ENCODE measurements at regions not wholly inside any gene's neighbourhood (a gene's known extent, or its start where the extent isn't known, plus 50 kb on each side); places are given as distances from the start of the nearest gene placed in this dataset.
"Not testable (repeated sequence)": the region's sequence is repeated elsewhere in the genome, so short reads cannot be mapped to it uniquely, and the experiment has no call there.

DNA sequence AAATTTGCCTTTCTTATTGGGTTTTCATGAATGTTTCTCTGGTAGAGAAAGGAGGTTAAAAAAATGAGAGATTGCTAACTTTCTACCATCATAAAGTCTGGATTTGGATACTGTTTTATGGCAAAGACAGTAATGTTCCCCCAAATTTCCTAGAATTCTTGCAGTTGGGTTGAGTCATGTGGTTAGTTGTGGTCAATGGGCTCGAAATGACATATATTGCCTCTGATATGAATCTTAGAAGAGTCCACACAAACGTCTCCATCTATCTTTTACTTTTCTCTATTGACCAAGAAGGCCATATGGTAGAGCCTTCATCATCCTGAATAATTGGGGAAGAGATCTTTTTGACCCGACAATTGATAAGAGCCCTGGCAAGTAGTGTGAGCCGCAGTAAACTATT lies 119.5 kb upstream of the PMCH start:
- peaks cover 1% of the 10 kb centered on the region for H3K27me3 Mint-ChIP-seq (ENCODE audit: insufficient read depth)
- H3K4me3 Mint-ChIP-seq = no peak overlapping the region
- no peak for DNase-seq
- peaks cover 5% of the 10 kb centered on the region; the same call in 1 of the 2 replicates for H3K4me1 Mint-ChIP-seq (ENCODE audit: low read depth)
- TF ChIP-seq, protein P1, sequence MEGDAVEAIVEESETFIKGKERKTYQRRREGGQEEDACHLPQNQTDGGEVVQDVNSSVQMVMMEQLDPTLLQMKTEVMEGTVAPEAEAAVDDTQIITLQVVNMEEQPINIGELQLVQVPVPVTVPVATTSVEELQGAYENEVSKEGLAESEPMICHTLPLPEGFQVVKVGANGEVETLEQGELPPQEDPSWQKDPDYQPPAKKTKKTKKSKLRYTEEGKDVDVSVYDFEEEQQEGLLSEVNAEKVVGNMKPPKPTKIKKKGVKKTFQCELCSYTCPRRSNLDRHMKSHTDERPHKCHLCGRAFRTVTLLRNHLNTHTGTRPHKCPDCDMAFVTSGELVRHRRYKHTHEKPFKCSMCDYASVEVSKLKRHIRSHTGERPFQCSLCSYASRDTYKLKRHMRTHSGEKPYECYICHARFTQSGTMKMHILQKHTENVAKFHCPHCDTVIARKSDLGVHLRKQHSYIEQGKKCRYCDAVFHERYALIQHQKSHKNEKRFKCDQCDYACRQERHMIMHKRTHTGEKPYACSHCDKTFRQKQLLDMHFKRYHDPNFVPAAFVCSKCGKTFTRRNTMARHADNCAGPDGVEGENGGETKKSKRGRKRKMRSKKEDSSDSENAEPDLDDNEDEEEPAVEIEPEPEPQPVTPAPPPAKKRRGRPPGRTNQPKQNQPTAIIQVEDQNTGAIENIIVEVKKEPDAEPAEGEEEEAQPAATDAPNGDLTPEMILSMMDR (IDR thresholded peaks at IDR 0.05) = no peak
- no peaks in the 10 kb centered on the region for H3K36me3 Mint-ChIP-seq (ENCODE audit: low read depth)
- H3K27ac Mint-ChIP-seq = no peak overlapping the region
- no peaks in the 10 kb centered on the region for H3K9me3 Mint-ChIP-seq

DNA sequence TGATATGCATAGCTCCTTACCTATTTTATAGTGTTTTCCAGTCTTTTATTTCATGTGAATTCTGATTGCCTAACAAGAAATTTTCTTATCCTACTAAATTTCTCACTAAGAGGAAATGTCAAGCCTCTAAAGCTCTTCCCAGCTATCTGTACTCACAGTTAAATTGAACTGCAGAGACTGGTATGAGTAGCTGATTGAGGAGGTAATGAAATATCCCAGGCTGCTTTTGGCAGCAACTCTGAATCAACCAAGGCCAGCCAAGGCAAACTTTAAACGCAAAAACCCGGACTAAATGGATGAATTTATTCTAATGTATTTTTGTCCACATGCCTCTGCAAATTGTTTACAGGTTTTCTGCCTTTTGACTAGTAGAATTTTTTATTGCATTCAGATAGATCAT lies 119.1 kb upstream of the PMCH start:
- peaks cover 1% of the 10 kb centered on the region for H3K27me3 Mint-ChIP-seq (ENCODE audit: insufficient read depth)
- TF ChIP-seq, protein P1 (IDR thresholded peaks at IDR 0.05) = no peak
- DNase-seq = no peak
- no peak overlapping the region for H3K4me3 Mint-ChIP-seq
- no peaks in the 10 kb centered on the region for H3K36me3 Mint-ChIP-seq (ENCODE audit: low read depth)
- H3K27ac Mint-ChIP-seq = no peak overlapping the region
- no peaks in the 10 kb centered on the region for H3K9me3 Mint-ChIP-seq
- peaks cover 5% of the 10 kb centered on the region; the same call in 1 of the 2 replicates for H3K4me1 Mint-ChIP-seq (ENCODE audit: low read depth)

DNA sequence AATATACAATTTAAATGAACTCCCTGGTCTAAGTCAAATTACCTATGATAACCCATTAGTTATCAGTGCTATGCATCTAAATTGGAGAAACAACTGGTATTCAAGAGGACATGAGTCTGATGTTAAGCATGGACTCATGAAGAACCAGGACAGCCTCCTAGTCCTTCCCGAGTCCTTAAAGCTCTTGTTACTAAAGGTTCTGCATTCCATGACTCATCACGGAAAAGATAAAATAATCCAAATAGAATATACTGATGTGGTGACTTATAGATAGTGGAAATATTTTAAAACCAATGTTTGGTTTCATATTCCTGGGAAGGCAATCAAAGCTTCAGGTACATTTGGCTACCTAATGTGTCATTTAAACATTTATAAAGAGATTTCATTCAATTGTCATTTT lies 117.2 kb upstream of the PMCH start:
- no peaks in the 10 kb centered on the region for H3K36me3 Mint-ChIP-seq (ENCODE audit: low read depth)
- H3K4me1 Mint-ChIP-seq (ENCODE audit: low read depth) = peaks cover 5% of the 10 kb centered on the region; the same call in 1 of the 2 replicates
- DNase-seq = no peak
- no peaks in the 10 kb centered on the region for H3K9me3 Mint-ChIP-seq
- TF ChIP-seq, protein P1 (IDR thresholded peaks at IDR 0.05) = no peak
- H3K27me3 Mint-ChIP-seq (ENCODE audit: insufficient read depth) = peaks cover 1% of the 10 kb centered on the region
- no peak overlapping the region for H3K27ac Mint-ChIP-seq
- no peak overlapping the region for H3K4me3 Mint-ChIP-seq

DNA sequence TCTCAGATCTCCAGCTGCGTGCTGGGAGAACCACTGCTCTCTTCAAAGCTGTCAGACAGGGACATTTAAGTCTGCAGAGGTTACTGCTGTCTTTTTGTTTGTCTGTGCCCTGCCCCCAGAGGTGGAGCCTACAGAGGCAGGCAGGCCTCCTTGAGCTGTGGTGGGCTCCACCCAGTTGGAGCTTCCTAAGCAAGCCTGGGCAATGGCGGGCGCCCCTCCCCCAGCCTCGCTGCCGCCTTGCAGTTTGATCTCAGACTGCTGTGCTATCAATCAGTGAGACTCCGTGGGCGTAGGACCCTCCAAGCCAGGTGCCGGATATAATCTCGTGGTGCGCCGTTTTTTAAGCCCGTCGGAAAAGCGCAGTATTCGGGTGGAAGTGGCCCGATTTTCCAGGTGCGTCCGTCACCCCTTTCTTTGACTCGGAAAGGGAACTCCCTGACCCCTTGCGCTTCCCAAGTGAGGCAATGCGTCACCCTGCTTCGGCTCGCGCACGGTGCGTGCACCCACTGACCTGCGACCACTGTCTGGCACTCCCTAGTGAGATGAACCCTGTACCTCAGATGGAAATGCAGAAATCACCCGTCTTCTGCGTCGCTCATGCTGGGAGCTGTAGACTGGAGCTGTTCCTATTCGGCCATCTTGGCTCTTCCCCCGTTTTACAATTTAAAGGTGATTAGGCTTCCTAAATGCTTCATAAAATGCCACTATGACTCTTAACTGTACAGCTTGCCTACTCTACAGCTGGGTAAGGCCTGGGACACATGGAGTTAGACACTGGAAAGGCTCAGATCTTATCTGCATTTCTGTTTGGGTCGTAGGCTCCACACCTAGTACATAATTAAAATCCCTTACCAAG lies 115.7 kb upstream of the PMCH start:
- not testable (repeated sequence) for H3K9me3 Mint-ChIP-seq; H3K27ac Mint-ChIP-seq; DNase-seq; H3K4me1 Mint-ChIP-seq (ENCODE audit: low read depth); H3K4me3 Mint-ChIP-seq; H3K27me3 Mint-ChIP-seq (ENCODE audit: insufficient read depth); H3K36me3 Mint-ChIP-seq (ENCODE audit: low read depth)

- TF ChIP-seq, protein P1 (IDR thresholded peaks at IDR 0.05) = no peak
- peaks cover 6% of the 10 kb centered on the region; the same call in 1 of the 2 replicates for H3K9me3 Mint-ChIP-seq
- H3K4me1 Mint-ChIP-seq (ENCODE audit: low read depth) = peaks cover 19% of the 10 kb centered on the region
- DNase-seq = no peak
- H3K36me3 Mint-ChIP-seq (ENCODE audit: low read depth) = no peaks in the 10 kb centered on the region
- H3K27me3 Mint-ChIP-seq (ENCODE audit: insufficient read depth) = no peaks in the 10 kb centered on the region
- H3K27ac Mint-ChIP-seq = no peak overlapping the region
- H3K4me3 Mint-ChIP-seq = no peak overlapping the region
Observed at GRCh38 chr12:102305486-102305885, 107.9 kb upstream of the PMCH start.

GRCh38 chr12:102304667-102305066 lies 107.0 kb upstream of the PMCH start:
- not testable (repeated sequence) for H3K4me3 Mint-ChIP-seq; H3K27ac Mint-ChIP-seq; H3K9me3 Mint-ChIP-seq; H3K27me3 Mint-ChIP-seq (ENCODE audit: insufficient read depth); DNase-seq; H3K36me3 Mint-ChIP-seq (ENCODE audit: low read depth)
- H3K4me1 Mint-ChIP-seq (ENCODE audit: low read depth) = peaks cover 20% of the 10 kb centered on the region
